GM18517 (cell line): ENCODE measurements at regions not wholly inside any gene's neighbourhood (a gene's known extent, or its start where the extent isn't known, plus 50 kb on each side); places are given as distances from the start of the nearest gene placed in this dataset.

Source experiments
- ATAC-seq: cut with Tn5 transposase; IDR thresholded peaks from one replicate; pipeline ENCODE4 v1.9.1; 2021; ENCODE audit warnings: mild to moderate bottlenecking, moderate library complexity; ENCODE audit not compliant: unreplicated experiment

DNA sequence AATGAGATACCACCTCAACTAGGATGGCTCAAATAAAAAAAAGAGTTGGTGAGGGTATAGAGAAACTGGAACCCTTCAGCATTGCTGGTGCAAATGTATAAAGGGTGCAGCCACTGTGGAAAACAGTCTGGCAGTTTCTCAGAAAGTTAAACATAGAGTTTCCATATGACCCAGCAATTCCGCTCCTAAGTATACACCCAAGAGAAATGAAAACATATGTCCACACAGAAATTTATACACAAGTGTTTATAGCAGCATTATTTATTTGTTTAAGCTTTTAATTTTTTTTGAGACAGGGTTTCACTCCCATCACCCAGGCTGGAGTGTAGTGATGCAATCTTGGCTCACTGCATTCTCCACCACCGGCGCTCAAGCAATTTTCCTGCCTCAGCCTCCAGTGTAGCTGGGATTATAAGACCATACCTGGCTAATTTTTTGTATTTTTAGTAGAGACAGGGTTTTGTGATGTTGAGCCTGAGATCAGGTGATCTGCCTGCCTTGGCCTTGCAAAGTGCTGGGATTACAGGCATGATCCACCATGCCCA, 118.2 kb upstream of the KIF5B start:
- no peak for ATAC-seq

DNA sequence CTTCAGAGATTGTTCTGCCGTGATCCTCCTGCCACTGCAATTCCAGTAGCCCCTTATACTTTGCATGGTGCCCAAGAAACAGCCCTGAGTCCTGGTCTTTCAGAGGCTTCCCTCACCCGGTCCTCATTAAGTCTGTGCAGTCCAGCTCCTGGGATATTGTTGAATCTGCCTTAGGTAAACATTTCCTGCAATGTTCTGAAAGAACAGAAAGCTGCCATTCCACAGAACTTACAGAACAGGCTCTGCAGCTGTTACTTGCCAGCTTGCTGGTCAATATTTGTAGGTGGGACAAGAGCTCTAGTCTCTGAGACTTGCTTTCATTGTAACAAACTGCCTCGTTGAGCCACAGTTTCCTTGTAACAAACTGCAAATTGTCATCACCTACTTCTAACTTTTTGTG, 115.0 kb upstream of the KIF5B start:
- ATAC-seq: no peak

DNA sequence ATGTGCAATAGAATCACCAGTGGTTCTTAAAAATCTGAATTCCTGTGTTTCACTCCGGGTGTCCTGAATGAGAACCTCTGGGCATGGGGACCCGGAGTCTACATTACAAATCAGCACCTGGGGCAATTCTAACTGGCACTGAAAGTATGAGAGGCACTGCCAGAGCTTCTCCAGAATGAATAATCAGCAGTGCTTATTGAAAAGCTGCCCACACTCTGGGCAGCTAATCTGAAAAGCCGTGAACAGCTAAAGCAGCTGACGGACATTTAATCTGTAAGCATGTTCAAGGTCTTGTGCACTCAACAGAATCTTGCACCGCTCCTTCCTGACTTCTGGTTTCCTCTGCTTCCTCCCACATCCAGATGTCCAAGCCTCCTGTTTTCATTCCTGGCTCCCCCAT, 113.3 kb upstream of the KIF5B start:
- no peak for ATAC-seq

DNA sequence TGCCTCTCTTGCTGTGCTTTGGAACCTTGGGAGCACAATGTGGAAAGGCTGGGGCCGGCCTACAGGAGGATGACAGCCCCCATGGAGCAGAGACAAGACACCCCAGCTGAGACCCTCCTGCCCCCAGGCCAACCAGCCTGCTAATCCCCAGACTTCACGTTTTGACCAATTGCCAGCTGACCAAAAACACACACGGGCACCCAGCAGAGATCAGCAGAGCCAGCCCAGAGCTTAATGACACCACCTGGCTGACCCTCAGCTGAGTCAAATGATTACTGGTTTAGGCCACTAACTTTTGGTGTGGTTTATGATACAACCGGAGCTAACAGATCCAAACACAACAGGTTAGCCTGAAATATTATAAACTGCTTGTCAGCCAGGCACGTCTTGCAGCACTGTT, 111.2 kb upstream of the KIF5B start:
- ATAC-seq: no peak

DNA sequence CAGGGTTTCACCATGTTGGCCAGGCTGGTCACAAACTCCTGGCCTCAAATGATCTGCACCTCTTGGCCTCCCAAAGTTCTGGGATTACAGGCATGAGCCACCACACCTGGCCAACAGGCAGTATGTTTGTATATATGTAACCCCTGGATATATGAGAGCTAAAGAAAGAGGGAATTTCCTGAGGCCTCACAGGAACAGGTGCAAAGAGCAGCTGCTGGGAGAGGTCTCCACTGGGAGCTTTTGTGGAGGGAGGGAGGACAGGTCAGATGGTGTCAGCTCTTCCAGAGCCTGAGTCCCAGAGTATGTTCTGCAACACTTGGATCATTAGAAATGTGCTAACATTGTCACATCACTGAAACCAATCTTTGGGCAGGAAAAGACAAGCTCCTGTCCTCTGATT, 110.1 kb upstream of the KIF5B start:
- ATAC-seq: no peak

DNA sequence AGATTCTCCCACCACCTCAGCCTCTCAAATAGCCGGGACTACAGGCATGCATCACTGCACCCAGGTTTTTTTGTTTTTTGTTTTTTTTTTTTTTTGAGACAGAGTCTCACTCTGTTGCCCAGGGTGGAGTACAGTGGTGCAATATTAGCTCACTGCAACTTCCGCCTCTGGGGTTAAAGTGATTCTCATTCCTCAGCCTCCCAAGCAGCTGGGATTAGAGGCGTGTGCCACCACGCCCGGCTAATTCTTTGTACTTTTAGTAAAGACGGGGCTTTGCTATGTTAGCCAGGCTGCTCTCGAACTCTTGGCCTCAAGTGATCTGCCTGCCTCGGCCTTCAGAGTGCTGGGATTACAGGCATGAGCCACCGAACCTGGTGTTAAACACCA, 107.5 kb upstream of the KIF5B start:
- ATAC-seq: no peak

DNA sequence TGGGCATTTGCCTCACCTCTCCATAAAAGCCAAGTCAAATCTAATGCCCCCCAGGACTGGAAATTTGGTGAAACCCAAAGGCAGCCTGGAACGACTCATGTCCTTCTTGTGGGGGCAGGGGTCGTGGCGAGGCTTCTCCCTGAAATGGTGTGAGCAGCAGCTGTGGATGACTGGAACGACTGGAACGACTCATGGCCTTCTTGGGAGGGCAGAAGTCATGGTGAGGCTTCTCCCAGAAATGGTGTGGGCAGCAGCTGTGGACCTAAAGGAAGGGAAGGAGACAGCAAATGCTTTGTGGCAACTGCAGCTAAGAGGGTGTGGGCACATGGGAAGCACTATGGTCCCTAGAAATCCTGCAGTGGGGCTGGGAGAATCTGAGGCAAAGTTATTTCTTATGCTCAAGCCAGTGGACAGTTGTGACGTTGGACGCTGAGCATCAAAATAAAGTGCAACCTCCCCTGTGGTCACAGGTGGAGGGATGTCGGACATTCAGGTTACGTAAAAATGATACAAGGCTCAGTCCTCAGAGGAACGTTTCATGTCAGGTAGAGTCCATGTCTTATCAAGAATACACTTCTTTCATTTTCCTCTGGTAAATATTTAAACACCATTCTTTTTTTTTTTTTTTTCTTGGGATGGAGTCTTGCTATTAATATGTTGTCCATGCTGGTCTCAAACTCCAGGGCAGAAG, 107.0 kb upstream of the KIF5B start:
- ATAC-seq: no peak

DNA sequence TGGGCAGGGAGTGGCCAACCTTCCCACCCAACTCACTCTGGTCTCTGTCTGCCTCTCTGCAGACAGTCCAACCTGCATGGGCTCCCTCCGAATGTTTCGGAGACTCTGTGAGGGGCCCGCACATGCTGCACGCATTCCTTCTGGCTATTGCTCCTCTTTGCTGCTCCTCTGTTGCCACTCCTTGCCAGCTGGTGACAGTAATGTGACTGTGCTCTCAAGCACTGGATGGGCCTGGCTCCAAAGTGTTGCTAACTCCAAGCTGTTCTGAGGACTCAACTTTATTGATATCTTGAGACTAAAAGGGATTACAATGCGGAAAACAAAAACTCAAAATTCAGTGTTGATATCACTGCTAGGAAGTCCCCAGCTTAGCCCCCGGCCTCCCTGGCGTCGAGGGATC, 105.4 kb upstream of the KIF5B start:
- ATAC-seq: no peak

DNA sequence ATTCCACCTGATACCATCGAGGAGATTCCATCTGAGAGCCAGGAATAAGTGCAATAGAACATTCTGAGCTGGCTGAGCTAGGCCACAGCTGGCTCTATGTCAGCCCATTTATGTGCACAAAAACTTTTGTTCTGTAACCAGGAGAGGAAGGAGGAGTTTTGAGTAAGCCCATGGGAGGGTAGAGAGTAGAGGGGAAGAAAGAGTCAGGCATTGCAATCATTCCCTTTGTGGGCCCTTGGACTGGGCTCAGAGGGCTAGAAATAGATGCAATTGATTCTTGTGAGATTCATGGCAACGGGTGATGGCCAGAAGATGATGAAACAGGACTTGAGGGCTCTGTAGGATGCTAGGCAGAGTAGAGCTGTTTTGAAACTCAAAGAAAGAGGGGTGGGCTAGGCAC, 104.6 kb upstream of the KIF5B start:
- no peak for ATAC-seq

DNA sequence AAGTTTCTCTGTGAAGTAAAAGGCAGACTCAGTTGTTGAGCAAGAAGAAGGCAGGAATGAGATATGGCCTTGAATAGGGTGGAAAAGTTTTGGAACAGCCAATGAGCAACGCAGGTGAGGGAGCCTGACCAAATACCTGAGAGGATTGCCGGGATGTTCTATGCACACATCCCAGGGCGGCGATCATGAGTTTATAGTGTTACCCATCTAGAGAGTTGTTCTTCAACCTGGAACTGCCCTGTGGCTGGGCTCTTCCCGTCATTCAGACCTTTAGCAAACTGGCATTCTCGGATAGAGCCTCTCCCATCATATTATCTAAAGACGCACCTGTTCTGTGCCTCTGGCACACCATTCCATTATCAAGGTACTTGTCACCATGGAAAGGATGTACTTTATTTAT, 103.0 kb upstream of the KIF5B start:
- no peak for ATAC-seq

DNA sequence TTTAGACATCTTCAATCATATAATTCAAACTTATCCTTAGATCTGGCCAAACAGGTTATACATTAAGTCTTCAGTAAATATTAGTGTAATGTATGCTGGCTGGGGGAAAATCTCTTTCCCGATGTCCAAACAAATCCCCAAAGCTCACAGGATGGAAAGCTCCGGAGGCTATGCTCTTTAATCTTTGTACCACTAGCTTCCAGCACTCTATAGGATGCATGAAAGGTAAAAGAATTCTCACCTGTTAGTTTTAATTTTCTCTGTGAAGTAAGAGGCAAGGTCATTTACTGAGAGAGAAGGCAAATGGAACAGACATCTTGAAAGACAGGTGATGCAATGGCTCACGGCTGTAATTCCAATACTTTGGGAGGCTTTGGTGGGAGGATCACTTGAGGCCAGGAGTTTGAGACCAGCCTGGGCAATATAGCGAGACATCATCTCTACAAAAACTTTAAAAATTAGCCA, 99.8 kb upstream of the KIF5B start:
- no peak for ATAC-seq

DNA sequence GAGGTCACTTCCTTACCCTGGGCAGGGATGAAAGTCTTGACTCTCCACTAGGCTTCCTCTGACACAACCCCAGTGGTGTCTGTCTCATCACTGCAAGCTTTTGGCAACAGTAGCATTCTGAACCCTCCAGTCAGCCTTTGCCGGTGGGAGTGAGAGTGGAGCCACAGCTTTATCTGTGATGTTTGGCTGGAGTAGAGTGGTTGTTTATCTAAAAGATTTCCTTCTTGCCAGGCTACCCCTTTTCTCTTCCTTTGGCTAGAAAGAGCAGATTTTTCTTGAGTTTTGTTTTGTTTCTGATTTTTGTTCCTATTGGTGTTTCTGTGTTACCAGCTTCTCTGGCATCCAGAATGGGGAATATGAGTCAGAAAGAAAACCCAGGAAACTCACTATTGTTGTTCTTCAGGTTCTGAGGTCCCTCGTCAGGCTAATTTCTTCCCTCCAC, 98.9 kb upstream of the KIF5B start:
- no peak for ATAC-seq

DNA sequence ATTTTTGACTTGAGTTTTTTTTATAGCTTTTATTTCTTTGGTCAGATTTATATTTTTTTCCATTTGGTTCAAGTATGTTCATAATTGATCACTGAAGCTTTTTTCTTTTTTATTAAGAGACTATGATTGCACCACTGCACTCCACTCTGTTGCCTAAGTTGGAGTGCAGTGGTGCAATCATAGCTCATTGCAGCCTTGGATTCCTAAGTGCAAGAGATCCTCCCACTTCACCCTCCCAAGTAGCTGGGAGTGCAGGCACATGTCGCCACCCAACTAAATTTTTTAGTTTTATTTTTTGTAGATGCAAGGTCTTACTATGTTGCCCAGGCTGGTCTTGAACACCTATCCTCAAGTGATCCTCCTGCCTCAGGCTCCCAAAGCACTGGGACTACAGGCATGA, 97.7 kb upstream of the KIF5B start:
- ATAC-seq: no peak

DNA sequence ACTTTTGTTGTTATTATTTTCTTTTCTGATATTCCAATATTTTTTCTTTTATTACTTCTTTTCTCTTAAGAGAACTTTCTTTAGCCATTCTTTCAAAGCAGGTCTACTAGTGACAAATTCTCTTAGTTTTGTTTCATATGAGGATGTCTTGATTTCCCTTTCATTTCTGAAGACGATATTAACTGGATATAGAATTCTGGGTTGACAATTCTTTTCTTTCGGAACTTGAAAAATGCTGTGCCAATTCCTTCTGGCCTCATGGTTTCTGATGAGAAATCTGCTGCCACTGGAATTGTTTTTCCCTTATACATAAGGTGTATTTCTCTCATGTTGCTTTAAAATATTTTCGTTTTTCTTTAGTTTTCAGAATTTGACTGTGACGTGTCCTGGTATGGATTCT, 97.0 kb upstream of the KIF5B start:
- ATAC-seq: no peak

DNA sequence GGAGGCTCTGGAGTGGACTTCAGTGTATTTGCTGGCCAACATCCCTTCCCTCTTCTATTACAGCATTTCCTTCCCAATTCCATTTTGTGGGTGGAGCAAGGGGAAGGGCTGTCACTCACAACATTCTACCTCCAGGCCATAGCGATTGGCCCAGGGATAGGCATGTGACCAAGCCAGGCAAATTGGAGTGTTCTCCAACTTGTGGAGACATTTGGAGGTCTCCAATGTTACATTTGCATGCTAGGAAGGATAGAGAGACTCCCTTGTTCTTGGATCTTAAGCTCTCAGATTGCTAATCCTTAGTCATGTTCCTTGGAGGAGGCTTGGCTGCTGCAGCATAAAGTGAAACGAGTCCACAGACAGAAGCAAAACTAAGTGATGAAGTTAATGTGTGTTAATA, 95.6 kb upstream of the KIF5B start:
- ATAC-seq: no peak

DNA sequence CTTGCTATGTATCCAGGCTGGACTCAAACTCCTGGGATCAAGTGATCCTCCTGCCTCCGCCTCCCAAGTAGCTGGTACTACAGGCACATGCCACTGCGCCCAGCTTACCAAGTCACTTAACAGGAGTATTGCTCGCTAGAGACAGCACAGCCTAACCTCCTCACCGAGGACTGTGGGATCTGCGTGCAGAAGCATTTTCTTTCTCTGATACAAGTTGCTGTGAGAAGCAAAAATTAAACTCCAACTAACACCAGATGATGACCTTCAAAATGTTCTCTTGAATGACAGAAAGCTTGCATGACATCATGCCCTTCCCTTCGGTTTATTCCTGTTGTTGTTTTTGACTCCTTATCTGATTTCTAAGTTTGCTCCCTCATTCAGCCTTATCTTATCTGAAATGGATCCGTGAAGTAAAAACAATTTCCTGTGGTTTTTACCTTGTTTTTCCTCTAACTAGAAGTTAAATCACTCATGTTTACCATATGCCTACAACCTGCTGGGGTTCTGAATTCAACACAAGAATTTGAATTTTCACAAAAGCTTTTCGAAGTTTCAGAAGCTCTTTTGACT, 94.4 kb upstream of the KIF5B start:
- ATAC-seq: no peak

DNA sequence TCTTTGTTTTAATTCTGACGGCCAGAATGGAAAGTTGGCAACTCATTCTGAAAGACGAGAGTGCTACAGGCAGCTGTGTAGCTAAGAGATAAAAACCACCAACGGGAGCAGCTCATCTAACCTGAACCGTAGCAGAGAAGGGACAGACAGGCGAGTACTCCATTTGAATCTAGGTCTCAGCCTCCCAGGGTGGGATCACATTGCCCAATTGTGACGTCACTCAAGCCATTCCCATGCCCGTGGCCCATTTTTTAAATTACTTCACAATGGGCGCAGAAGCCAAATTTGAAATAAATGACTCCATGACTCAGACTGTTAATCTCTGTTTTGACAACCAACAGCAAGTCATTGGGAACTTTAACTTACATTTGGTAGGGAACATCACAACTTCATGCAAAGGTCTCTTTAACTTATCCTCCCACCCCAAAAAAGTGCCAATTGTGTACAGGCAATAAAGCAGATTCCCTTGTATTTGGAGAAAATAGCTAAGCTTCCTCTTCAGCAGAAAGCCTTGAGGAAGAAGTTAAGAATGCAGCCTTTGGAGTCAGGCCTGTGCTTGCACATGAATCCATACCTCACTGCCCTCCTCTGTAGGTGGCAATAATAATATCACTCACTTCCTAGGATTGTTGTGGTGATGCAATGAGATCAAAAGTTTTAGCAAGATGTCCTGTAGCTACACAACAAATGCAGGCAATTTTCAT, 93.2 kb upstream of the KIF5B start:
- ATAC-seq: peak; percentile 91

DNA sequence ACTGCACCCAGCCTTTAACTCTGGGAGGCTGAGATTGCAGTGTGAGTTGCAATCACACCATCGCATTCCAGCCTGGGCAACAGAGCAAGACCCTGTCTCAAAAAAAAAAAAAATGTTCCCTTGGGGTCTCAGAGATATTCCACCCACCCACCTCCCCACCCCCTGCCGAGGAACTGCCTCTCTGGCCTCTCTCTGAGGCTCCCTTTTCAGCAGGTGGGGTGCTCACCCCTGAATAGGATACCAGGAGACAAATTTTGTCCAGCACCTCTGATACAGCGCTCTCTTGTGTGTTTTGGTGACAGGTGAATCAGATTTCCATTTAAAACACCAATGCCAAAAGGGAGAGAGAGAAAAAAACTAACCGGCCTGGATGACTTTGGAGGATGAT, 92.6 kb upstream of the KIF5B start:
- ATAC-seq: no peak

DNA sequence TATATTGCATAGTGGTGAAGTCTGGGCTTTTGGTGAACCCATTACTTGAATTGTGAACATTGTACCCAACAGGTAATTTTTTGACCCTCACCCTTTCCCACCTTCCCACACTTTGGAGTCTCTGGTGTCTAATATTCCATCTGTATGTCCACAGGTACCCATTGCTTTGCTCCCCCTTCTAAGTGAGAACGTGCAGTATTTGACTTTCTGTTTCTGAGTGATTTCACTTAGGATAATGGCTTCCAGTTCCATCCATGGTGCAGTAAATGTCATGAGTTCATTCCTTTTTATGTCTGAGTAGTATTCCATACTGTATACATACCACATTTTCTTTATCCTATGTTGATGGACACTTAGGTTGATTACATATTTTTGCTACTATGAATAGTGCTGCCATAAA, 91.5 kb upstream of the KIF5B start:
- ATAC-seq: no peak

DNA sequence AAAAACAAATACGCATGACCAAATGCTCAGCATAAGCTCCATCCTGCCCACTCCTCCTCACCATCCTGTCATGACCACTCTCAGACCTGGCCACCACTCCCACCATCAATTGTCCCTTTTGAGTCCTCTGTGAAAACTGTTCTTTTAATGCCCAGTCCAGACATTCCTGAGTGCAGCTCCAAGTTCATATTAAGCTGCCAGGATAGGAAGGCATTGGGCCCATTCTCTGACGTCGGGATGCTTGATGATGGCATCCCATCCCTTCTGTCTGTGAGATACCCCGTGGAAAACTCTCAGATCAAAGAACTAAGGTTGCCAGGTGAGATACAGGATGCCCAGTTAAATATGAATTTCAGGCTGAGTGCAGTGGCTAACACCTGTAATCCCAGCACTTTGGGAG, 89.9 kb upstream of the KIF5B start:
- ATAC-seq: no peak

DNA sequence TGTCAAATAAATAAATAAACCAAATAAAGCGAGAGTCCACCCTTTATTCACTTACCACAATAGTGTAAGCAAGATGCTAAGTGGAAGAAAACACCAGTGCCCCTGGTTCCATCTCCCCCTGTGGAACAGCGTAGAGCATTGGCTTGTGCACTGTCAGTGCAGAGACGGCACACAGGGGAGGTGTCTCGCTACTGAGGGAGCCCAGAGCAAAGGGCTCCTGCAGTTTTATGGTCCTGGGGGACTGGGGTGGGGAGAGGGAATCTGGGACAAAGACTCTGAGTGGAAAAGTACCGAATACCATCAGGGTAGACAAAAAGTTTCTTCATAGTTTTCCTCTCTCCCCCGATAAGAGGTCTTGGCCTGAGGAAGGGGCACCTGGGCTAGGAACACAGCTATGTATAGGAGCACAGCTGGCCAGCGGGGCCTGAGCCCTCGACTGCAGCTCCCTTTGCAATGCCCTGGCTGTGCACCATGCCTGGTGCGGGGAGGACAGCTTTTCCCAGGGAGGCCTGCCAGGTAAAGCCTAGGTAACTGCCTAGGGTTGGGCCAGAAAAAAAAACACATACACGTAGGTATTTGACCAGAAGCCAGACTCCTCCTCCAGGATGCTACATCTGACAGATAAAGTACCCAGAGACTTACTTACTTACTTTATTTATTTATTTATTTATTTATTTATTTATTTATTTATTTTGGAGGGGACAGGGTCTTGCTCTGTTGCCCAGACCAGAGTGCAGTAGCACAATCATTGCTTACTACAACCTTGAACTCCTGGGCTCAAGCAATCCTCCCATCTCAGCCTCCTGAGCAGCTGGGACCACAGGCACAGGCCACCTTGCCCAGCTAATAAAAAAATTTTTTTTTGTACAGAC, 88.8 kb upstream of the KIF5B start:
- no peak for ATAC-seq
